VCaP (cell line): ENCODE measurements at regions not wholly inside any gene's neighbourhood (a gene's known extent, or its start where the extent isn't known, plus 50 kb on each side); places are given as distances from the start of the nearest gene placed in this dataset.

Source experiments
- H3K27ac ChIP-seq: fragments of 450-650 bp; 2 replicates; pipeline ENCODE4 v1.5.1; 2017
- CTCF ChIP-seq: fragments of 450-650 bp; conservative IDR thresholded peaks from 2 replicates; pipeline ENCODE4 v1.5.1; 2017; ENCODE audit warnings: mild to moderate bottlenecking, moderate library complexity

- no peak for TF ChIP-seq CTCF
- no peak overlapping the region for H3K27ac ChIP-seq
Observed at GRCh38 chr5:128693764-128694163, 155.7 kb upstream of the FBN2 start.

GRCh38 chr5:128695791-128696530 lies 157.9 kb upstream of the FBN2 start:
- TF ChIP-seq CTCF = peak; percentile 41
- H3K27ac ChIP-seq = no peak overlapping the region

GRCh38 chr5:128701301-128701700 lies 163.3 kb upstream of the FBN2 start:
- TF ChIP-seq CTCF = no peak

GRCh38 chr5:128703322-128703721 lies 165.3 kb upstream of the FBN2 start:
- no peak overlapping the region for H3K27ac ChIP-seq
- no peak for TF ChIP-seq CTCF

More at GRCh38 chr5:128701301-128701700, 163.3 kb upstream of the FBN2 start:
- no peak overlapping the region for H3K27ac ChIP-seq

- H3K27ac ChIP-seq = no peak overlapping the region
- TF ChIP-seq CTCF = no peak
Observed at GRCh38 chr5:128706269-128706668, 168.2 kb upstream of the FBN2 start.

GRCh38 chr5:128708841-128709240 lies 170.8 kb upstream of the FBN2 start:
- H3K27ac ChIP-seq = no peak overlapping the region
- no peak for TF ChIP-seq CTCF

GRCh38 chr5:128711216-128711615 lies 173.2 kb upstream of the FBN2 start:
- H3K27ac ChIP-seq = no peak overlapping the region
- no peak for TF ChIP-seq CTCF
